DND-41 (cell line): ENCODE measurements at regions not wholly inside any gene's neighbourhood (a gene's known extent, or its start where the extent isn't known, plus 50 kb on each side); places are given as distances from the start of the nearest gene placed in this dataset.

ENCODE experiments used
- ATAC-seq: fragments of 200-7000 bp; cut with Tn5 transposase; 3 replicates; pipeline ENCODE4 v1.9.1; 2021; ENCODE audit warnings: low read depth; ENCODE audit not compliant: insufficient read depth
- DNase-seq: peaks from one replicate; pipeline ENCODE4 v3.0.0-alpha.2; 2020
- H2AFZ ChIP-seq: 2 replicates; pipeline ENCODE4 v1.6.0; 2012; ENCODE audit warnings: low read depth, low read length
- H3K27ac ChIP-seq: 2 replicates; pipeline ENCODE4 v1.5.1; 2012; ENCODE audit warnings: low read length, inconsistent platforms
- H3K27me3 ChIP-seq: fragments of 200-600 bp; sonication (generic); 2 replicates; pipeline ENCODE4 v1.6.0; 2012; ENCODE audit warnings: low read length, mild to moderate bottlenecking, inconsistent platforms; ENCODE audit not compliant: insufficient read depth, poor library complexity
- H3K36me3 ChIP-seq: 2 replicates; pipeline ENCODE4 v1.5.1; 2012; ENCODE audit warnings: low read length, inconsistent platforms; ENCODE audit not compliant: insufficient read depth
- H3K4me1 ChIP-seq: 2 replicates; pipeline ENCODE4 v1.5.1; 2012; ENCODE audit warnings: mild to moderate bottlenecking, low read length; ENCODE audit not compliant: insufficient read depth
- H3K4me2 ChIP-seq: 2 replicates; pipeline ENCODE4 v1.6.0; 2012; ENCODE audit warnings: mild to moderate bottlenecking, moderate library complexity, low read length, inconsistent platforms; ENCODE audit not compliant: insufficient read depth
- H3K4me3 ChIP-seq, 2 experiments: fragments of 200-600 bp in 1 of 2; shearing (Covaris generic) in 1 of 2; 2 replicates each; pipeline ENCODE4 v1.5.1; 2012 to 2016; ENCODE audit warnings: inconsistent platforms in 2 of 2, low read length in 2 of 2, mild to moderate bottlenecking in 2 of 2, low read depth in 1 of 2, moderate library complexity in 1 of 2
- H3K79me2 ChIP-seq: 2 replicates; pipeline ENCODE4 v1.6.0; 2012; ENCODE audit warnings: low read length, inconsistent platforms; ENCODE audit not compliant: insufficient read depth
- H3K9ac ChIP-seq: 2 replicates; pipeline ENCODE4 v1.6.0; 2012; ENCODE audit warnings: low read depth, mild to moderate bottlenecking, inconsistent platforms, low read length, moderate library complexity
- H3K9me3 ChIP-seq: 2 replicates; pipeline ENCODE4 v1.5.1; 2012; ENCODE audit warnings: low read length, moderate library complexity, mild to moderate bottlenecking, inconsistent platforms; ENCODE audit not compliant: insufficient read depth, severe bottlenecking
- H4K20me1 ChIP-seq: 2 replicates; pipeline ENCODE4 v1.6.0; 2012; ENCODE audit warnings: low read length; ENCODE audit not compliant: insufficient read depth
- EZH2 ChIP-seq: IDR thresholded peaks from 3 replicates; pipeline ENCODE4 v1.6.1; 2012; ENCODE audit warnings: borderline replicate concordance, low read depth, mild to moderate bottlenecking, moderate library complexity, low read length, inconsistent platforms; ENCODE audit not compliant: severe bottlenecking
- TF ChIP-seq, protein P1 (sequence below): IDR thresholded peaks from 2 replicates; pipeline ENCODE4 v1.5.1; 2012; ENCODE audit warnings: borderline replicate concordance, low read length, moderate library complexity, mild to moderate bottlenecking; ENCODE audit not compliant: poor library complexity, severe bottlenecking; ENCODE audit errors: extremely low read depth

DNA sequence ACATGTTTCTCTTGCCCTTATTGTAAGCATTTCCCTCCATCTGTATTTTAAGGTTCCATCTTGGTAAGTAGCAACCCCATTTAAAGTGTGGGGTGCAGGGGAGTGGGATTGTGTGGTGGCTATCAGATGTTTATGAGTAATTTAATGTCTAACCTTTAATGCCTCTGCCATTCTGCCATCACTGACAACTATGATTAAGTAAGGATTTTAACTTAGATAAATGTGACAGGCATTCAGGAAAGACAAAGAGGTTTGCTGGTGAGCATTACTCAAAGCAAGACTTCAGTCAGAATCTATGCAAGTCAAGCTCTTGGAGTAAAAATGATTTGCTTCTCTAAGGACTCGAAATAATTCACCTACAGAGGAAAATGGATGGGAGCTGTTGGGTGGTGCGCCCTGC is 143.0 kb downstream of the NXNL2 start:
- H3K4me1 ChIP-seq = no peaks in the 10 kb centered on the region
- no peaks in the 10 kb centered on the region for H3K27me3 ChIP-seq
- no peaks in the 10 kb centered on the region for H3K9me3 ChIP-seq
- H3K79me2 ChIP-seq = no peaks in the 10 kb centered on the region
- no peak overlapping the region for H3K9ac ChIP-seq
- DNase-seq (no peak), ATAC-seq (no peak)
- TF ChIP-seq, protein P1, sequence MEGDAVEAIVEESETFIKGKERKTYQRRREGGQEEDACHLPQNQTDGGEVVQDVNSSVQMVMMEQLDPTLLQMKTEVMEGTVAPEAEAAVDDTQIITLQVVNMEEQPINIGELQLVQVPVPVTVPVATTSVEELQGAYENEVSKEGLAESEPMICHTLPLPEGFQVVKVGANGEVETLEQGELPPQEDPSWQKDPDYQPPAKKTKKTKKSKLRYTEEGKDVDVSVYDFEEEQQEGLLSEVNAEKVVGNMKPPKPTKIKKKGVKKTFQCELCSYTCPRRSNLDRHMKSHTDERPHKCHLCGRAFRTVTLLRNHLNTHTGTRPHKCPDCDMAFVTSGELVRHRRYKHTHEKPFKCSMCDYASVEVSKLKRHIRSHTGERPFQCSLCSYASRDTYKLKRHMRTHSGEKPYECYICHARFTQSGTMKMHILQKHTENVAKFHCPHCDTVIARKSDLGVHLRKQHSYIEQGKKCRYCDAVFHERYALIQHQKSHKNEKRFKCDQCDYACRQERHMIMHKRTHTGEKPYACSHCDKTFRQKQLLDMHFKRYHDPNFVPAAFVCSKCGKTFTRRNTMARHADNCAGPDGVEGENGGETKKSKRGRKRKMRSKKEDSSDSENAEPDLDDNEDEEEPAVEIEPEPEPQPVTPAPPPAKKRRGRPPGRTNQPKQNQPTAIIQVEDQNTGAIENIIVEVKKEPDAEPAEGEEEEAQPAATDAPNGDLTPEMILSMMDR = no peak
- no peak for TF ChIP-seq EZH2
- H2AFZ ChIP-seq = no peak overlapping the region
- no peak overlapping the region for H3K4me2 ChIP-seq
- H3K4me3 ChIP-seq = no peak overlapping the region
- no peaks in the 10 kb centered on the region for H4K20me1 ChIP-seq
- no peaks in the 10 kb centered on the region for H3K36me3 ChIP-seq
- no peak overlapping the region for H3K27ac ChIP-seq

- Histone ChIP-seq H4K20me1 (no peaks in the 10 kb centered on the region), H3K27me3 (no peaks in the 10 kb centered on the region), H2AFZ (no peak overlapping the region), H3K4me1 (no peaks in the 10 kb centered on the region), H3K9me3 (no peaks in the 10 kb centered on the region), H3K9ac (no peak overlapping the region), H3K79me2 (no peaks in the 10 kb centered on the region), H3K4me3 (no peak overlapping the region), H3K4me2 (no peak overlapping the region), H3K36me3 (no peaks in the 10 kb centered on the region), H3K27ac (no peak overlapping the region)
- ATAC-seq (no peak), DNase-seq (no peak)
- TF ChIP-seq EZH2 = no peak
- TF ChIP-seq, protein P1 = no peak
Measured at GRCh38 chr9:88678431-88678830, 143.5 kb downstream of the NXNL2 start.

- Histone ChIP-seq H3K27ac (no peak overlapping the region), H3K4me1 (no peaks in the 10 kb centered on the region), H4K20me1 (no peaks in the 10 kb centered on the region), H3K9ac (no peak overlapping the region), H3K27me3 (no peaks in the 10 kb centered on the region), H3K9me3 (no peaks in the 10 kb centered on the region), H3K79me2 (no peaks in the 10 kb centered on the region), H2AFZ (no peak overlapping the region), H3K36me3 (no peaks in the 10 kb centered on the region), H3K4me2 (no peak overlapping the region), H3K4me3 (no peak overlapping the region)
- DNase-seq (no peak), ATAC-seq (no peak)
- TF ChIP-seq, protein P1 = no peak
- no peak for TF ChIP-seq EZH2
Measured at GRCh38 chr9:88680041-88680440, 145.1 kb downstream of the NXNL2 start.

DNA sequence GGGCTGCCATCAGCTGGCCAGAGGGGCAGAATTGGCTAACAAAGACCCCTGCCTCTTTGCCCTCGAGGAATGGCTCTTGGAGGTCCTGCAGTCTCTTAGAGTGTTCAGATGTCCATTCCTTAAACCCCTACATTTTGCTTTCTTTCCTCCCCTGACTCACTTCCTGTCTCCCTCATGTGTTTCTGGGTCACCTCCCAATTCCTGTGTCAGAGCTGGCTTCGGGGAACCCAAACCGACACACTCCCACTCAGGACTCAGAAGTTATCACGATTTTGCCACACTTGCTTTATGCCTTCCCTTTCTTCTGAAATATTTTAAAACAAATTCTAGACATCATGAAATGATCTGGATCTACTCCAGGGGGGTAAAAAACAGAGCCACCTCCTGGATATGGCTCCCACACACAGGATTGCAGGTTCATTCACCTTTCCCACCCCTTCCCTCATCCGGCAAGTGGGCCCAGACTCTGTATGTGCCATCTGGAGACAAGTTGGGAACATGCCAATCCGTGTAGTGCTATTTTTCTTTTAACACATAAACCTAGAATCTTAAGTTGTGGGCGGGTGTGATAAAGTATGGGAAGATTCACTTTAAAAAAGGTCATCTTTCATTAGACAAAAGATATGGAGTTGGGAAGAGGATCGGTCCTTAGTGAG is 145.7 kb downstream of the NXNL2 start:
- Histone ChIP-seq H4K20me1 (no peaks in the 10 kb centered on the region), H3K9ac (no peak overlapping the region), H3K4me2 (no peak overlapping the region), H3K9me3 (no peaks in the 10 kb centered on the region), H3K36me3 (no peaks in the 10 kb centered on the region), H3K27ac (no peak overlapping the region), H3K79me2 (no peaks in the 10 kb centered on the region), H3K27me3 (no peaks in the 10 kb centered on the region), H3K4me3 (no peak overlapping the region), H3K4me1 (no peaks in the 10 kb centered on the region), H2AFZ (no peak overlapping the region)
- no peak for ATAC-seq
- DNase-seq = no peak
- TF ChIP-seq, protein P1 = no peak
- no peak for TF ChIP-seq EZH2
